ENCODE measurements at regions not wholly inside any gene's neighbourhood (a gene's known extent, or its start where the extent isn't known, plus 50 kb on each side); places are given as distances from the start of the nearest gene placed in this dataset.

- Histone ChIP-seq H3K27ac (ENCODE audit: low read length) (no peak overlapping the region), H3K36me3 (replicated peaks; ENCODE audit: insufficient read depth, low read length) (no peaks in the 10 kb centered on the region), H3K79me2 (ENCODE audit: low read length) (no peaks in the 10 kb centered on the region), H3K4me2 (ENCODE audit: low read depth, low read length) (no peak overlapping the region), H3K9me3 (replicated peaks; ENCODE audit: insufficient read depth, low read length) (no peaks in the 10 kb centered on the region), H3K4me3 (ENCODE audit: low read length) (no peak overlapping the region), H3K9me2 (replicated peaks; ENCODE audit: insufficient read depth, low read length) (no peaks in the 10 kb centered on the region), H4K20me1 (ENCODE audit: insufficient read depth, low read length) (no peaks in the 10 kb centered on the region), H3K9ac (ENCODE audit: low read length) (no peak overlapping the region), H3F3A (ENCODE audit: insufficient read depth, low read length) (no peaks in the 10 kb centered on the region), H2AFZ (ENCODE audit: low read length) (no peak overlapping the region), H3K27me3 (replicated peaks; ENCODE audit: insufficient read depth, low read length) (no peaks in the 10 kb centered on the region), H3K4me1 (ENCODE audit: low read length) (no peaks in the 10 kb centered on the region)
- no peak for DNase-seq
- TF ChIP-seq EZH2 (optimal IDR thresholded peaks at IDR 0.05; ENCODE audit: low read depth, low read length) = no peak
- TF ChIP-seq EZH2phosphoT487 (IDR thresholded peaks at IDR 0.05; ENCODE audit: low read length) = no peak
- no peak for TF ChIP-seq CTCF (IDR thresholded peaks at IDR 0.05; ENCODE audit: low read length)
Measured at GRCh38 chr6:18829272-18829870, 442.2 kb downstream of the RNF144B start.

GRCh38 chr6:18835976-18836375 is 448.8 kb downstream of the RNF144B start:
- no peaks in the 10 kb centered on the region for H3K9me2 ChIP-seq (replicated peaks; ENCODE audit: insufficient read depth, low read length)
- H3K4me1 ChIP-seq (ENCODE audit: low read length) = no peaks in the 10 kb centered on the region

GRCh38 chr6:18837013-18837412 is 449.9 kb downstream of the RNF144B start:
- no peak for DNase-seq
- Histone ChIP-seq H3K4me1 (ENCODE audit: low read length) (no peaks in the 10 kb centered on the region), H3K27me3 (replicated peaks; ENCODE audit: insufficient read depth, low read length) (no peaks in the 10 kb centered on the region), H3F3A (ENCODE audit: insufficient read depth, low read length) (no peaks in the 10 kb centered on the region), H3K79me2 (ENCODE audit: low read length) (no peaks in the 10 kb centered on the region), H3K4me2 (ENCODE audit: low read depth, low read length) (no peak overlapping the region), H2AFZ (ENCODE audit: low read length) (no peak overlapping the region), H3K9ac (ENCODE audit: low read length) (no peak overlapping the region), H3K9me2 (replicated peaks; ENCODE audit: insufficient read depth, low read length) (no peaks in the 10 kb centered on the region), H3K36me3 (replicated peaks; ENCODE audit: insufficient read depth, low read length) (no peaks in the 10 kb centered on the region), H3K27ac (ENCODE audit: low read length) (no peak overlapping the region), H4K20me1 (ENCODE audit: insufficient read depth, low read length) (no peaks in the 10 kb centered on the region), H3K9me3 (replicated peaks; ENCODE audit: insufficient read depth, low read length) (no peaks in the 10 kb centered on the region), H3K4me3 (ENCODE audit: low read length) (no peak overlapping the region)
- TF ChIP-seq EZH2phosphoT487 (IDR thresholded peaks at IDR 0.05; ENCODE audit: low read length) (no peak), CTCF (IDR thresholded peaks at IDR 0.05; ENCODE audit: low read length) (no peak)

More at GRCh38 chr6:18835976-18836375, 448.8 kb downstream of the RNF144B start:
- H3K4me3 ChIP-seq (ENCODE audit: low read length) = no peak overlapping the region
- H3K9ac ChIP-seq (ENCODE audit: low read length) = no peak overlapping the region
- no peaks in the 10 kb centered on the region for H3K27me3 ChIP-seq (replicated peaks; ENCODE audit: insufficient read depth, low read length)
- H3K27ac ChIP-seq (ENCODE audit: low read length) = no peak overlapping the region
- no peaks in the 10 kb centered on the region for H4K20me1 ChIP-seq (ENCODE audit: insufficient read depth, low read length)
- DNase-seq = no peak
- no peaks in the 10 kb centered on the region for H3K36me3 ChIP-seq (replicated peaks; ENCODE audit: insufficient read depth, low read length)
- H3K9me3 ChIP-seq (replicated peaks; ENCODE audit: insufficient read depth, low read length) = no peaks in the 10 kb centered on the region
- H3K79me2 ChIP-seq (ENCODE audit: low read length) = no peaks in the 10 kb centered on the region
- no peaks in the 10 kb centered on the region for H3F3A ChIP-seq (ENCODE audit: insufficient read depth, low read length)
- no peak overlapping the region for H2AFZ ChIP-seq (ENCODE audit: low read length)
- H3K4me2 ChIP-seq (ENCODE audit: low read depth, low read length) = no peak overlapping the region
- TF ChIP-seq CTCF (IDR thresholded peaks at IDR 0.05; ENCODE audit: low read length) (no peak), EZH2 (optimal IDR thresholded peaks at IDR 0.05; ENCODE audit: low read depth, low read length) (no peak)

Measured in MM.1S (cell line).